Progenitor cell of endocrine pancreas (in vitro differentiated cells): ENCODE measurements at regions not wholly inside any gene's neighbourhood (a gene's known extent, or its start where the extent isn't known, plus 50 kb on each side); places are given as distances from the start of the nearest gene placed in this dataset.

Experiments
- DNase-seq: peaks from one replicate; pipeline ENCODE4 v3.0.0; 2021; ENCODE audit warnings: low spot score; ENCODE audit not compliant: unreplicated experiment
- H3K27ac Mint-ChIP-seq: 2 replicates; pipeline ENCODE4 v1.8.0; 2021; ENCODE audit warnings: mild to moderate bottlenecking, moderate library complexity, mixed read lengths
- H3K27me3 Mint-ChIP-seq: 2 replicates; pipeline ENCODE4 v1.8.0; 2021; ENCODE audit warnings: mixed read lengths
- H3K36me3 Mint-ChIP-seq: 2 replicates; pipeline ENCODE4 v1.8.0; 2022; ENCODE audit warnings: mixed read lengths; ENCODE audit not compliant: insufficient read depth
- H3K4me1 Mint-ChIP-seq: 2 replicates; pipeline ENCODE4 v1.8.0; 2021; ENCODE audit warnings: low read depth, mixed read lengths
- H3K4me3 Mint-ChIP-seq: 2 replicates; pipeline ENCODE4 v1.8.0; 2021; ENCODE audit warnings: low read depth, mild to moderate bottlenecking, moderate library complexity, mixed read lengths
- H3K9me3 Mint-ChIP-seq: 2 replicates; pipeline ENCODE4 v1.8.0; 2021; ENCODE audit warnings: low read depth, mixed read lengths
- CTCF ChIP-seq: fragments of 200-600 bp; sonication (generic); IDR thresholded peaks from one replicate; pipeline ENCODE4 v1.5.0; 2021; ENCODE audit warnings: antibody characterized with exemption, mild to moderate bottlenecking; ENCODE audit not compliant: unreplicated experiment

- TF ChIP-seq CTCF = no peak
- Mint-ChIP-seq H3K4me3 (no peak overlapping the region), H3K27ac (no peak overlapping the region), H3K36me3 (no peaks in the 10 kb centered on the region), H3K27me3 (peaks cover 17% of the 10 kb centered on the region), H3K9me3 (no peaks in the 10 kb centered on the region), H3K4me1 (peaks cover 3% of the 10 kb centered on the region)
- DNase-seq = no peak
Observed at GRCh38 chr17:5866978-5867377, 203.2 kb upstream of the WSCD1 start.

GRCh38 chr17:5869041-5869745 is 201.0 kb upstream of the WSCD1 start:
- H3K4me3 Mint-ChIP-seq = no peak overlapping the region
- H3K9me3 Mint-ChIP-seq = no peaks in the 10 kb centered on the region
- no peak for DNase-seq
- no peak overlapping the region for H3K27ac Mint-ChIP-seq
- peaks cover 28% of the 10 kb centered on the region for H3K27me3 Mint-ChIP-seq
- no peaks in the 10 kb centered on the region for H3K36me3 Mint-ChIP-seq
- H3K4me1 Mint-ChIP-seq = peaks cover 3% of the 10 kb centered on the region
- no peak for TF ChIP-seq CTCF

GRCh38 chr17:5870231-5870953 is 199.8 kb upstream of the WSCD1 start:
- no peak overlapping the region for H3K27ac Mint-ChIP-seq

GRCh38 chr17:5871666-5872065 is 198.5 kb upstream of the WSCD1 start:
- Mint-ChIP-seq H3K9me3 (no peaks in the 10 kb centered on the region), H3K27ac (no peak overlapping the region), H3K27me3 (peaks cover 30% of the 10 kb centered on the region), H3K4me1 (no peaks in the 10 kb centered on the region), H3K4me3 (no peak overlapping the region), H3K36me3 (no peaks in the 10 kb centered on the region)
- no peak for TF ChIP-seq CTCF
- no peak for DNase-seq

More at GRCh38 chr17:5870231-5870953, 199.8 kb upstream of the WSCD1 start:
- Mint-ChIP-seq H3K9me3 (no peaks in the 10 kb centered on the region), H3K36me3 (no peaks in the 10 kb centered on the region), H3K4me1 (no peaks in the 10 kb centered on the region), H3K27me3 (peaks cover 28% of the 10 kb centered on the region), H3K4me3 (no peak overlapping the region)
- no peak for DNase-seq
- TF ChIP-seq CTCF = no peak

GRCh38 chr17:5872831-5873230 is 197.3 kb upstream of the WSCD1 start:
- TF ChIP-seq CTCF = no peak
- no peaks in the 10 kb centered on the region for H3K36me3 Mint-ChIP-seq
- H3K4me1 Mint-ChIP-seq = no peaks in the 10 kb centered on the region
- no peak for DNase-seq
- H3K9me3 Mint-ChIP-seq = no peaks in the 10 kb centered on the region
- no peak overlapping the region for H3K27ac Mint-ChIP-seq
- peaks cover 31% of the 10 kb centered on the region for H3K27me3 Mint-ChIP-seq
- no peak overlapping the region for H3K4me3 Mint-ChIP-seq
